Caki2 (cell line): ENCODE measurements at regions not wholly inside any gene's neighbourhood (a gene's known extent, or its start where the extent isn't known, plus 50 kb on each side); places are given as distances from the start of the nearest gene placed in this dataset.

Experiments
- DNase-seq: peaks from one replicate; pipeline ENCODE4 v3.0.0-alpha.2; 2015; ENCODE audit warnings: low read depth
- in situ Hi-C: cut with HindIII; loops from 2 replicates; pipeline ENCODE4 v1.10.0; 2016; ENCODE audit warnings: low sequenced_read_pairs, low pct_unique_long_range_greater_than_20kb, mixed read lengths

GRCh38 chr1:239228451-239228850 lies 157.9 kb upstream of the CHRM3 start:
- in situ Hi-C loops: no loop called here
- peak; percentile 22 for DNase-seq

DNA sequence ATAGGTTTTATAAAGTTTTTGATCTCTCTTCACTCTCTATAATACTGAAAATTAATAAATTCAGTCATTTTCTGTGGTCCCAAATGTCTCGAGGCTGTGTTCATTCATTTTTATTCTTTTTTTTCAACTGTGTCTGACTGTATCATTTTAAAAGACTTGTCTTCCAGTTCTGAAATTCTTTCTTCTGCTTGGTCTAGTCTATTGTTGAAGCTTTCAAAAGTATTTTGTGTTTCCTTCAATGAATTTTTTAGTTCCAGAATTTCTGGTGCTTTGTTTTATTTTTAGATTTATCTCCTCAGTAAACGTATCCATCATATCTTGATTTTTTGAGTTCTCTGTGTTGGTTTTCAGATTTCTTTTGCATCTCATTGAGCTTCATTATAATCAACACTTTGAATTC lies 161.0 kb upstream of the CHRM3 start:
- peak; percentile 8 for DNase-seq
- in situ Hi-C loops: no loop called here

DNA sequence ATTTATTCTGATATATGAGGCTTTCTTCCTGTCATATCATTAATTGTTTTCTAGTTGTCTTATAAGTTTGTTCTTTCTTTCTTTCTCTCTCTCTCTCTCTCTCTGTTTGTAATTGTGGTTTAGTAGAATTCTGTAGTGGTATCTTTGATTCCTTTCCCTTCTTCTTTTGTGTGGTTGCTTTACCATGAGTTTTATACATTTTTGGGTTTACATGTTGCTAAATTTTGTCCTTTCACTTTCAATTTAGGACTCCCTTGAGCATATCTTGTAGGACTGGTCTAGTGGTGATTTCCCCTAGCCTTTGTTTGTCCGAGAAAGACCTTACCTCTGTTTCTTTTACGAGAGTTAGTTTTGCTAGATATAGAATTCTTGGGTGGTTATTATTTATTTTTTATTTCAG lies 162.3 kb upstream of the CHRM3 start:
- no peak for DNase-seq
- in situ Hi-C loops: no loop called here

GRCh38 chr1:239222999-239223398 lies 163.4 kb upstream of the CHRM3 start:
- DNase-seq: no peak
- in situ Hi-C loops: no loop called here

GRCh38 chr1:239221656-239222055 lies 164.7 kb upstream of the CHRM3 start:
- in situ Hi-C loops: no loop called here

GRCh38 chr1:239219679-239220078 lies 166.7 kb upstream of the CHRM3 start:
- in situ Hi-C loops: no loop called here
- DNase-seq: no peak

More at GRCh38 chr1:239221656-239222055, 164.7 kb upstream of the CHRM3 start:
- no peak for DNase-seq

DNA sequence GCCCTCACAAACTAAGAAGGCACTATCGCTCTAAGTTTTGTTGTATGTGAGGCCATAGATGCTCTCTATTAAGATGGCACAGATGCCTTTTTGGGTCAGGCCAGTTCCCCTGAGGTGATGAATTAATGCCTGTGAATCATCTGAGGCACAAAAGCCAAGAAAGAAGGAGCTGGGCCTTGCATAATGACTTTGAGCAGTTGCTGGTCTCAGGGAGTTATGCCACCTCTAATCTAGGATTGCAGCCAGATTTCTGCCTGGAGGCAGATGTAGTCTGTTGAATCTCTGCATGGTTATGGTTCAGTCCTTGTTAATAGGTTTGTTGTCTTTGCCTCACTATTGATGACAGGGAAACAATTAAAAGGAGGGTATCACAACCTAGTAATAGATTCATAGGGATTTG lies 168.1 kb upstream of the CHRM3 start:
- in situ Hi-C loops: no loop called here
- no peak for DNase-seq

GRCh38 chr1:239212811-239213220 lies 173.6 kb upstream of the CHRM3 start:
- in situ Hi-C loops: no loop called here
- DNase-seq: no peak

GRCh38 chr1:239209591-239209990 lies 176.8 kb upstream of the CHRM3 start:
- in situ Hi-C loops: no loop called here
- no peak for DNase-seq

- no peak for DNase-seq
- in situ Hi-C loops: no loop called here
Measured at GRCh38 chr1:239204401-239204800, 182.0 kb upstream of the CHRM3 start.

GRCh38 chr1:239197871-239198270 lies 188.5 kb upstream of the CHRM3 start:
- no peak for DNase-seq
- in situ Hi-C loops: no loop called here

- no peak for DNase-seq
- in situ Hi-C loops: no loop called here
Measured at GRCh38 chr1:239189998-239190512, 196.3 kb upstream of the CHRM3 start.

DNA sequence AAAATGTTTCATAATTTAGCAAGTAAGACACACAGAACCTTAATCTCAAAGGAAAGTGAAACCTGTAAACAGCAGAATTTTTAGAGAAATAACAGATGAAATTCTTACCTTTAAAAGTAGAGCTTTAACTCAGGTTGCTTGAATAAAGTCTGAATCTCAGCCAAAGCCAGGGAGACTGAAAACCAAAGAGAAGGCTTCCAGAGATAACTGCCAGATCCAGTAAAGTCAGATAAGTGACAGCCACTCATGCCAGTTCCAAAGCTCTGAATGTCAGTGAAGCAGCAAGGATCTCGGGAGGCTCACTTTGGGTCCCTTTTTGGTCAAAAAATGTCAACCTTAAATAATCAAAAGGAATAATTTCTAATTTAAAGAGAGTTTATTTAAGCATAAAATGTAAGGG lies 199.9 kb upstream of the CHRM3 start:
- in situ Hi-C loops: no loop called here
- DNase-seq: no peak

- no peak for DNase-seq
- in situ Hi-C loops: no loop called here
Measured at GRCh38 chr1:239185245-239185619, 201.1 kb upstream of the CHRM3 start.

DNA sequence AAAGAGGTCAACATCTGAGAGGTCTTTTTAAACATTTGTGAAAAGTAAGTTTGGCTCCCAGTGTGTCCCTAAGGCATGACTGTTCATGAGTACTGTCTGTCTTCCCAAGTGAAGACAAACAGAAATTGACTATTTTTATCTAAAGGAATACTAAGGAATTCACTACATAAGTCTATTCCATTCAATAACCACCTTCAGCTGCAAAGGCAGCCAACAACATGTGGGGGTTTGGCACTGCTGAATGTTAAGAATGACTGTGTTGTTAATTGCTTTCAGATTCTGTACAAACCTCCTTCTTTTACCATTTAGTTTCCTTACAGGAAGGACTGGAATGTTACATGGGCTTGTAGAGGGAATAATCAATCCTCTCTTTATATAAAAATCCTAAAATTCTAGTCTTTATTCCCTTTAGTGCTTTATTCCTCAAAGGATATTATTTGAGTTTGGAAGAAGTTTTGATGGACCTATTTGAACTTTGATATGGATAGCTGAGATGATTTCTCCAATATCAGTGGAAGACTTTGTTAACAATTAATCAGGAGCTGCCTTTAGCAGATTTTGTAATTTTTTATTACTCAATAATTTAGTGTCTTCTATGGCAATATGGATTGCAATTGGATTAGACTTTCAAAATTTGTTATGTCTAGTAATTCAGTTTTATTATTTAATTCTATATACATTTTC lies 201.7 kb upstream of the CHRM3 start:
- DNase-seq: no peak
- in situ Hi-C loops: no loop called here

DNA sequence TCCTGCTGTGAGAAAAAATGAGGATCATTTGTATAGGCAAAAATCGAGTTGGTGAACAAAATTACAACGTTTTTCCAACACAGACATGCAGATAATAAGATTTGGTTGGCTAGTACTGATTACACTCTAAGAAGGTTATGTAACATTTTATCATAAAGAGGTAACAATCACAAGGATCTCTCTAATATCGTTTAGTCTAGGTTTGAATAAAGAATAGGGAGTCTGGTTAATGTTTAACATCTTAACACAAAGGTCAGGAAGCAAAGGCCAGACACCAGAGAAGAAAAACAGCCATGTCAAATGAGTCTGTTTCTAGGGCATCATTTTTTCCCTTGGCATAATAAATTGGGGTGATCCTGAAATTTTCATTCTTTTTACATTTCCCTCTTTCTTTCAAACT lies 207.4 kb upstream of the CHRM3 start:
- in situ Hi-C loops: no loop called here
- no peak for DNase-seq

DNA sequence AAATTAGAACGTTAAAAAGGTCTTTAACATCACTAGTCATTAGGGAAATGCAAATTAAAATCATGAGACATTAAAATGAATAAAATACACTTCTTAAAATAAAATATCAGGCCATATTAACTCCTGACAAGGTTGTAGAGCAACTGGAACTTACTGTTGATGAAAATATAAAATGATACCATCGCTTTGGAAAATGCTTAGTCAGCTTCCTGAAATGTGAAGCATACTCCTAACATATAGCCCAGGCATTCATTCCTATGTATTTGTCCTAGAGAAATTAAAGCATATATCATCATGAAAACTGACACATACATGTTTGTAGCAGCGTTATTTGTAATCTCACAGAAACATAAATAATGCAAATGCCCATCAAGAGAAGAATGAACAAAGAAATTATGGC lies 211.5 kb upstream of the CHRM3 start:
- no peak for DNase-seq
- in situ Hi-C loops: no loop called here

DNA sequence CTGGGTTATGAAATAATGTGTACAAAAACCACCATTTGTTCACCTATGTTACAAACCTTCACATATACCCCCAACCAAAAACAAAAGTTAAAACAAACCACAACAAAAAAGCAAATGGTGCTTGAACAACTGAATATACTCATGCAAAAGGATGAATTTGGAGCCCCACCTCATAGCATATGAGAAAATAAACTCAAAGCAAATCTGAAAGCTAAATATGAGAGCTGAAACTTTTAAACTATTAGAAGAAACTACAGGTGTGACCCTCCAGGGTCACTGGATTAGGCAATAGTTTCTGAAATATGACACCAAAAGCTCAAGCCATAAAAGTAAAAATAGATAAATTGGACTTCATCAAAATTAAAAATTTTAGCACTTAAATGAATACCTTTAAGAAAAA lies 215.5 kb upstream of the CHRM3 start:
- DNase-seq: no peak
- in situ Hi-C loops: no loop called here

- DNase-seq: no peak
- in situ Hi-C loops: no loop called here
Measured at GRCh38 chr1:239169276-239169675, 217.1 kb upstream of the CHRM3 start.

- in situ Hi-C loops: no loop called here
- no peak for DNase-seq
Measured at GRCh38 chr1:239164451-239165180, 221.8 kb upstream of the CHRM3 start.
